IPS-NIHi11 (cell line): ENCODE measurements at regions not wholly inside any gene's neighbourhood (a gene's known extent, or its start where the extent isn't known, plus 50 kb on each side); places are given as distances from the start of the nearest gene placed in this dataset.
"Not testable (repeated sequence)": the region's sequence is repeated elsewhere in the genome, so short reads cannot be mapped to it uniquely, and the experiment has no call there.

Experiments
- DNase-seq: peaks from one replicate; pipeline ENCODE4 v3.0.0; 2012; ENCODE audit warnings: mixed read lengths, low spot score

DNA sequence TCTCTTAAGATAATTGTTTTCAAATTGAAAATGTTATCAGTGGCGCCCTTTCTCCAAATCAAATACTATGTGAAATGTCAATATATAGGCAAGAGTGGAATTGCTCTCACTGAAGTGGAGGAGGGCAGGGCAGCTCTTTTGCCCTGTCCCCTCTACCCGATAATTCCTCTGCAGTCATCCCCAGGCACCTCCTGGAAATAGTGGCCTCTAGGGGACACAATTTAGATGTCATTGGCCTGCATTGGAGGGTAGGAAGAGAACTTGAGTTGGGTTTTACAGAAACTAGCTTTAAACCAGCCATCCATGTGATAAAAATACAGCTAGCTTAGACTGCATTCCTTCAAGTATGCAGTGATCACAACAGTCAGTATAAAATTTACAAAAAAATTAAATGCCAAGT is 288.9 kb downstream of the EDEM1 start:
- peak; percentile 10 for DNase-seq

DNA sequence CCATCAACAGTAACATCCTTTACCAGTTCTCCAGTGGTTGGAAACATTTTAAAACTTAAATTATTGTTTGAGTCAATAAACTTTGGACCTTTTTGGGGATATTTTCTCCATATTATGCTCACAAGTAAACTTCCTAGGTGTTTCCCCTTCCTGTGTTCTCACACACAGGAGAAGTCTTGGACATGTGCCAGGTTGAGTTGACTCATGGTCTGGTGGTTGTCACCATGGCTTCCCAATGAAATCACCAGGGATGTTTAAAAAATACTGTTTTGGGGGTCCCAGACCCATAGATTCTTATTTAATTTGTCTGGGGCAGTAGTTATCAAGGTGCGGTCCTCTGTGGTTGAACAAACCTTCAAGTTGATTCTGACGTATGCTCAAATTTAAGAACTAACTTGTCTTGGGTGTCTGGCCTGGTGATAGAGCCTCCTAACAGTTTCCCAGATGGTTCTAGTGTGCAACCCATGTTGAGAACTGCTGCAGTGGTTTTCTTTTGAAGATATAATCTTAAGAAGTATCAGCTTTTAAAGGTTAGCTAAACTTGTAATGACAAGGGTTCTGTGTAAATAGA is 291.8 kb downstream of the EDEM1 start:
- no peak for DNase-seq

DNA sequence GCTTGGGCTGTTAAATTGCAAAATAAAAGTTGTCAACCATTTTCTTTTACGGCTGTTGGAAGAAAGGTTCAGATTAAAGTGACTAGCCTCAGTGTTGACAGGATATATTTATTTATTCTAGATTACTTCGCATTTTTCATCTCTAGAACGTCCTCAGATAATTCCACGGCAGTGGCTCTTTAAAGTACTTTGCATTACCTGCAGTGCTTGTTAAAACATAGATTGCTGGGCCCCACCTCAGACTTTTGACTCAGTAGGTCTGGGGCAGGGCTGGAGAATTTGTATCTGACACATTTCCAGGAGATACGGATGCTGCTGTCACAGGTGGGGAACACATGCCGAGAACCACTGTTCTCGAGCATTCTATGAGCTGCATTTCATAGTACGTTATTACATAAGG is 292.7 kb downstream of the EDEM1 start:
- DNase-seq: no peak

DNA sequence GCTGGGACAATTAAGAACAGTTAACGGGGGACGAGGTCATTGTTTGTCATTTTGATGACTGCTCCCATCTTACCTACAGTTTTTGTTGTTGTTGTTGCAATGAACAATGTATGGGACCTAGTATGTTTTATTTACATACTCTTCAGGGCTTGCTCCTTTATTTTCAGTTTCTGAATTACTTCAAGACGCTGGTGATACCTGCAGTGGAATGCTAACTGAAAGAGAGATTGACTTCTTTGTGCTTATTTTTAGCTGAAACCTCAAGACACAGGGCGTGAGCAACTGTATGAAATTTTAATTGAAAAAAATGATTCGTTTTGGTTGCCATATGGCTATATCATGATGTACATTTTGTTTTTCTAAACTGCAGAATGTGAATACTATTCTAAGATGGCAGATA is 297.9 kb downstream of the EDEM1 start:
- no peak for DNase-seq

DNA sequence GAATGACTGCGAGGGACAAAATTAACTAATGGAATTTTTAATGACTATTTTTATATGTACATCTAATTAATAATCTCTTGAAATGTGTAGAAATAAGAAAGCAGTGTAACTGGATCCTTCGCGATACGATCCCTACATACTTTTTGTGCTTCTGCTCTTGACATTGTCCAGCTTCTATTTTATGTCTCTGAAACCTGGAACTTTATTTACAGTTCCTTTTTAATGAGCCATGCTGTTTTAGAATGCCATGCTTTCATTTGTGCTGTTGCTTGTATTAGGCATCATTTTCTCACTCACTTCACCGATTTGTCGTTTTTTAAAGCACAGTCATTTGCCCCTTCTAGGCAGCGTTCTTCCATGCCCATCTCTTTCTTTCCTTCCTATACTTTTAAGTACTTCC is 301.3 kb downstream of the EDEM1 start:
- DNase-seq: no peak

DNA sequence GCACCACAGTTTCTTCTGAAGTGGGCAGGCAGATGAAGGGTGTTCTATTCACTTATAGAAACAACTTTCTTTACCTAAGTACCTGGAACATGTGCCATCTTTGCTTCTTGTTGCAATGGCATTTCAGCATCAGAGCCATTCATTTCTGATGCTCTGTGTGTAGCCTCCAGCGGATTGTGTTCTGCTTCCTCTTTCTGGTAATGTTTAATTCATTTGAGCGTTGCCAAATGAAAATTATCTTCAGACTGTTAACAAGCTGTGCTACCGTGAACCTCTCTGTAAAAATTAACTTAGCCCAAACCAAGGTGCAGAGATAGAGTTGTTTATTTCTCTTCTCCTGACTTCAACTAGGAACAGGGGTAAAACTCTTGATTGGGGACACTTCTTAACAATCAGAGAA is 302.0 kb downstream of the EDEM1 start:
- DNase-seq: no peak

DNA sequence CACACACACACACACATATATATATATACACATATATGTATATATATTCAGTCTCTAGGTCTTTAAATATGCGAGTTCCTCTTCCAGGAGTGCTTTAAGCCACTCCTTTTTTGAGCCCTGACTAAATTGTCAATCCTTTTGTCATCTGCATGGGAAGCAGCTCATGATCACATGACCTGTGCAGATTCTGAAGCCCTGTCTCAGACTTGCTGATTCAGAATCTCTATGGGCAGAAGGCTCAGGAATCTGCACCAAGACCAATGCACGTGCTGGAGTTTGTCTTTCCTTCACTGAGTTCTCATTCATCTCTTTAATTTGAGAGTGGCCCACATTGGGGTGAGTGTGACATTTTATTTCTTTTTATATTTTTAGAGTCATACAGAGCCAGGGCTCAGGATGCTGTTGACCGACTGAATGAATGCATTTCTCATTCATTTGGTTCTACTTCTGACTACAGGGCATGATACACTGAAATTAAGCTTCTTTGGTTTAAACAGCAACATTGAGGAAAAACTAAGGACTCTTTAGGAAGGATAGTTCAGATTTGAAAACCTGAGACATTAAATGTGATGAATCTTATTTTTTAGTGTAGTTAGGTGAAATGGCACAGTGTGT is 307.5 kb downstream of the EDEM1 start:
- no peak for DNase-seq

DNA sequence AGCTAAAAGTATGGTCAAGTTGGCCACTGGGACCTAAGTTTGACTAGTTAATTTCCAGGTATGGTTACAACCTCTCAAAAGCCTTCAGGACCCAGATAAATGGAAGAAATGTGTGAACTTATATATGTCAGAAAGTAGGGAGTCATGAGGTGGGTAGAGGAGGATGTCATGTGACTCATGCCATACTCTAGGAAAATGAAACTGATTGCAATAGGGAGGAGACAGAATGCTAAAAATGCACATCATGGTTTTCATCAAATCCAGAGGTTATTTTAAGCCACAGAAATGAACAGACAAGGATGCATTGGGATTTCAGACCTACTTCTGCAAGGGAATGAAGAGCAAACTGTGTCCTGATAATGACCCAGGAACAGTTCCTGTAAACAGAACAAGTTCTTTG is 310.0 kb downstream of the EDEM1 start:
- DNase-seq: no peak

DNA sequence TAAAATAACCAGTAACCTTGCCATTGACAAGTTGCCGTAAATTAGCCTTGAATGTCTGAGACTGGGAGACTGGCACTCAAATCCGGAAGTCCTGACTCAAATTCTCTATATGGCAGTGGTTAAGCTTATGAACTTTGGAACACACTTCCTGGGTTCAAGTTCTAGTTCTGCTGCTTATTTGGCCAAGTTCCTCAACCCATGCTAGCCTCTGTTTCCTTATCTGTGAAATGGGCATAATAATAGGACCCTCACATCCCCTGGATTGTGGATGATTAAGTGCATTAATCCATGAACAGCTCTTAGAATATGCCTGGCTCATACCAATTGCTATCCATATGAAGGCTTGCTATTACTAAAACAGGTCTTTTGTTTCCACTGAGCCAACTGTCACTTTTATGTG is 311.5 kb downstream of the EDEM1 start:
- DNase-seq: no peak

DNA sequence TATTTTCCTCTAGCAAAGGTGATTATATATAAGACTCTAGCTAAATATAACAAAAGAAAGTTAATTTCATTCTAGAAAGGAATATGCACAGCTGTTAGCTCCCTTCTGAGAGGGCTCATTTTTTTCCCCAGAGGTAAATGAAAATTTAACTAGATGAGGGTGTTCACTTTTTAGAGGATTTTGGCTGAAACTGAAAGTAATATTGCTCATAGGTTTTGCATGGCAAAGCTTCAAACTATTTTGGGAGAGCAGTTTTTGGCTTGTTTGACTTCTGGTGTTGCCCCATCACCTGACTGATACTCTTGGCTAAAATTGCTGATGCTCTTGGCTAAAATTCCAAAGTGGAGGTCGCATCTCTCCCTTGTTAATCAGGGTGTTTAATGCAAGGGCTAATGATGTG is 311.9 kb downstream of the EDEM1 start:
- no peak for DNase-seq

DNA sequence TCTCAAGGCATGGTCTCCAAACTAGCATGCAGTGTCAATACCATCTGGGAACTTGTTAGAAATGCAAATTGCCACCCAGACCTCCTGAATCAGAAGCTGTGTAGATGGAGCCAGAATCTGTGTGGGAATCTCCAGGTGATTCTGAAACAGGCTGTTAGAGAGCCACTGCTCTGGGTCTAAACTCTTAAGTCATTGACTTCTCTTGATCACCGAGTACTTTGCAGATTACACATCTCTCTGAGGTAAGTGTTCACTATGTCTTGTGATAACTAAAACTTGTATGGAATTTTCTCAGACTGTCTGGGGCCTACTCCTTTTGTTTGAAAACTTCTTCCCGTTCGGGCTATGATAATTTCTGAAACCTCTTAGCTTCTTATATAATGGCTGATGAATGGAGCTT is 315.6 kb downstream of the EDEM1 start:
- DNase-seq: no peak

DNA sequence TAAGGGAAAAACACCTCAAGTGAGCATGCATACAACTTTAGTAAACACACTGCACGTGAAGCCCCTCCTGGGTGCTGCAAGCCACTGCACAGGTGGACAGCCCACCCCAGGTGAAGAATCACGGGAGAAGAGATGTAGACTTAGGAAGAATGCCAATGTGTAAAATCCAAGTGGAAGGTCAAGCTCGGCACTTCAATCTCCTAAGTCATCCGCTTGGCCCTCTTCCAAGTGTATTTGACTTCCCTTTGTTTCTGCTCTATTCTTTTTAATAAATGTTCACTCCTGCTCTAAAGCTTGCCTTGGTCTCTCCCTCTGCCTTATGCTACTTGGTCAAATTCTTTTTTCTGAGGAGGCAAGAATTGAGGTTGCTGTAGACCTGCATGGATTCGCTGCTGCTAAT is 316.6 kb downstream of the EDEM1 start:
- no peak for DNase-seq

DNA sequence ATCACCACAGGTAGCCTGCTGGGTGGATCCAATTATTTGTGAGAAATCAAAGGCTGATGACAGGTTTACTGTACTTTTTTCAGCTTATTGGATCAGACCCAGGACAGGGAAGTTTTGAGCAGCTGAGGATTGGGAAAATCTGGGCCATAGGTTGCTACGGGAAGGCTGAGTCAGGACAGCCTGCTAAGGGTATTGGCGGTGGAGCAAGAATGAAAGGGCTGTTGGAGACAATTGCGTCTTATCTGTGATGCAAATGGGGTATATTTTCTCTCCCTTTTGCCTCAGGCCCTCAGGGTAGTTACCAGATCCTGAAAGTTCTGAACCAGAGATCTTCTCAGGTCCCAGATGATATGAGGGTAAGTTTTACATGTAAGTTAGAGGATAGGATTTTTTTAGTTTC is 317.7 kb downstream of the EDEM1 start:
- DNase-seq: no peak

DNA sequence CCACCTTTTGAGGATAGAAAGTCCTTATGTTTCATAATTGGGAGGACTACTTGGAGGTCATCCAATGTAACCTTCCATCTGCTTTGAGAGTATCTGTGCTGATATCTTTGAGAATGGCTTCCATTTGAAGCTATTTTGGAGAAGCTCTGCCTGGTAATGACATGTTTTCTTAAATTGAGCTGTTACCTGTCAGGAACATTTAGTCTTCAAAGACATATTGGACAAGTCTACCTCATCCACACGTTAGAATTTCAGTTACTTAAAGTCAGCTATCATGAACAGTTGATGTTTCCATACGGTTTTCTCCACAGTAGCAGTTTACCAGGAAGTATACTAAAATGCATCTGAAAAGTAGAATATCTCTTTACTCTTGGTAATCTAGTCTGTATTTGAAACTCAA is 318.5 kb downstream of the EDEM1 start:
- DNase-seq: no peak

DNA sequence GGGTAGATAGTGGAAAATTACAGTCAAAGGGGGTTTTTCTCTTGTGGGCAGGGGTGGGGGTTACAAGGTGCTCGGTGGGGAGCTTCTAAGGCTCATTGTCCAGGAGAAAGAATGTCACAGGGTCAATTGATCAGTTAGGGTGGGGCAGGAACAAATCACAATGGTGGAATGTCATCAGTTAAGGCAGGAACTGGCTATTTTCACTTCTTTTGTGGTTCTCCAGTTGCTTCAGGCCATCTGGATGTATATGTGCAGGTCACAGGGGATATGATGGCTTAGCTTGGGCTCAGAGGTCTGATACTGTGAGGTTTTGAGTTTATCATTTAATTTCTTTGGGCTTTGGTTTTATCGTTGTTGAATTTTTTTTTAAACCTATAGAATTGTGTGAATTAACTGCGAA is 321.4 kb downstream of the EDEM1 start:
- DNase-seq: not testable (repeated sequence)

DNA sequence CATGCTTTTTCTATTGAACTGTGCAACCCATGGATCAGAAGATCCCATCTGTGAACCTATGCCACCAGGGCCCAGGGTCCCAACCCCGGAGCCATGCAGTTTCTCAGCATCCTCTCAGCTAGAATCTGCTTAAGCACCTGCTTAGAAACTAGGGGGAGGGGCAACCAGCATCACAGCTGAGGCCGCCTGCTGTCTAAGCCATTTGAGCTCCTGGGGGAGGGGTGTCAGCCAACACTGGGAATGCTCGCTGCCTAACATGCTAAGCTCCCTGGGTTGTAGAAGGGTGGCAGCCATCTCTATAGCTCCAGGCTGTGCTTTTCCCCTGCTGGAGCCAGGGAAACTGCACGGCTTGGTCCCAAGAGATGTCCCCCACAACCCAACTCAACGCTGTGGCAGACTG is 322.8 kb downstream of the EDEM1 start:
- DNase-seq: no peak

DNA sequence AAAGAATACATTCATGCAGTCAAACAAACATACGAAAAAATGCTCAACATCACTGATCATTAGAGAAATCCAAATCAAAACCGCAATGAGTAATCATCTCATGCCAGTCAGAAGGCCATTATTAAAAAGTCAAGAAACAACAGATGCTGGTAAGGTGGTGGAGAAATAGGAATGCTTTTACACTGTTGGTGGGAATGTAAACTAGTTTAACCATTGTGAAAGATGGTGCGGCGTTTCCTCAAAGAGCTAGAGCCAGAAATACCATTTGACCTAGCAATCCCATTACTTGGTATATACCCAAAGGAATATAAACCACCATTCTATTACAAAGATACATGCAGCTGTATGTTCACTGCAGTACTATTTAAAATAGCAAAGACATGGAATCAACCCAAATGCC is 330.4 kb downstream of the EDEM1 start:
- no peak for DNase-seq

DNA sequence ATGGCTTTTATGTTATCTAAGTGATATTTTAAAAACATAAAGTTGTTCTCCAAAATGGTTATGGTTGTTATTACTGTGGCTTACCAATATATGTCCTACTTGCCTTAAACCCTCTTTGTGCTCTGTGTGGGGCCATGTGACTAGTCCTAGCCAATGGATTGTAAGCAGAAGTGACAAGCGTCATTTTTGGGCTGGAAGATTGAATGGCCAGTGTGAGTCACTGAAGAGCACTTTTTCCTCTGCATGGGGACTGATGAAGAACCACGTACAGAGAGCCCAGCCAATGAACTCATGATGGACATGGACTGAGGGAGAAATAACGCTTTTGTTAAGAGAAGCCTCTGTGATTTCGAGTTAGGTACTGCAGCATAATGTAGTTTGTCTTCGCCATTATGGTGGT is 332.7 kb downstream of the EDEM1 start:
- DNase-seq: no peak

DNA sequence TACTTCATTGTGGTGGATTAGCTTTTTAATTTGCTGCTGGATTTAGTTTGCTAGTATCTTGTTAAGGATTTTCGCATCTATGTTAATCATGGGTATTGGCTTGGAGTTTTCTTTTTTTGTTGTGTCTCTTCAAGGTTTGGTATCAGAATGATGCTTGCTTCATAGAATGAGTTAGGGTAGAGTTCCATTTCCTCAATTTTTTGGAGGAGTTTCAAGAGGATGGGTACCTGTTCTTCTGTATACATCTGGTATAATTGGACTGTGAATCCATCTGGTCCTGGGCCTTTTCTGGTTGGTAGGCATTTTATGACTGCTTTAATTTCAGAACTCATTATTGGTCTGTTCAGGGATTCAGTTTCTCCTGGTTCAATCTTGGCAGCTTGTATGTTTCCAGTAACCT is 335.6 kb downstream of the EDEM1 start:
- DNase-seq: no peak

DNA sequence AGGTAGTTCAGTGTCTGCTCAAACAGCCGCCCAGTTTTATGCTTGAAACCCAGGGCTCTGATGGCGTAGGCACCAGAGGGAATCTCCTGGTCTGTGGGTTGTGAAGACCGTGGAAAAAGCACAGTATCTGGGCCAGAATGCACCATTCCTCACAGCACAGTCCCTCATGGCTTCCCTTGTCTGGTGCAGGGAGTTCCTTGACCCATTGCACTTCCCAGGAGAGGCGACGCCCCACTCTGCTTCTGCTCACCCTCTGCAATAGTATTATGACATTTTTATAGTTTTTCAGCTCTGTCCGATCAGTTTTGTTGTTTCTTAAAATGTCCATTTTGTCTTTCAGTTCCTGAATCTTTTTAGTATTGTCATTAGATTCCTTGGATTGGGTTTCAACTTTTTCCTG is 343.5 kb downstream of the EDEM1 start:
- no peak for DNase-seq

DNA sequence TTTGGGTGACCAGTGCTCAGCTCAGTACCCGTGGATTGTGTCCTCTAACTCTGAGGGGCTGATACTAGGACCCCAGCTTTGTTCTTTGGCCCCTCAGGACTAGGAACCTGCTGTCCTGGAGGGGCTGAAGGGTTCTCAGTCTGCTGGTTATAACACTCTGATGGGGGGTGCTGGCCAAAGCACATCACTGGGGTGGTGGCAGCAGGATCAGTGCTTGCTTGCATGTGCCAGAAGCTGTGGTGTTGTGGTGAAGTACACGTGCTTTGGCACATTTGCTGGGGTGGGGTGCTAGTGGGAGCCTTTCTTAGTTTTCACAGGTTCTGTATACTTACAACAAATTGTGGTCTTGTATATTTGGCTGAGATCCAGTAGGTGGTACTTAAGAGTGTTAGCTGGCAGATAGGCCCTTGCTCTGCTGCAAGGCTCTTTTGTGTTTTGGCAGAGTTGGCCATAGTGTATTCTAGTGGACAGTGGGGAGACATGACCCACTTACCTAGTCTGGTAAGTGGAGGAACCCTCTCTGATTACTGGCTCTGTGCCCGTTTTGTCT is 344.3 kb downstream of the EDEM1 start:
- no peak for DNase-seq

DNA sequence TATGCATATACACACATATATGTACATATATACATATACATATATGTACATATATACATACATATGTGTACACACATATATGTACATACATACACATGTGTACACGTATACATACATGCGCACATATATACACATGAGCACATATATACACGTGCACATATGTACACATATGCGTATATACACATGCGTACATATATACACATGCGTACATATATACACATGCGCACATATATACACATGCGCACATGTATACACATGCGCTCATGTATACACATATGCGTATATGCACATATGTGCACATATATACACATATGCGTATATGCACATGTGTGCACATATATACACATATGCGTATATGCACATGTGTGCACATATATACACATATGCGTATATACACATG is 353.0 kb downstream of the EDEM1 start:
- DNase-seq: no peak

DNA sequence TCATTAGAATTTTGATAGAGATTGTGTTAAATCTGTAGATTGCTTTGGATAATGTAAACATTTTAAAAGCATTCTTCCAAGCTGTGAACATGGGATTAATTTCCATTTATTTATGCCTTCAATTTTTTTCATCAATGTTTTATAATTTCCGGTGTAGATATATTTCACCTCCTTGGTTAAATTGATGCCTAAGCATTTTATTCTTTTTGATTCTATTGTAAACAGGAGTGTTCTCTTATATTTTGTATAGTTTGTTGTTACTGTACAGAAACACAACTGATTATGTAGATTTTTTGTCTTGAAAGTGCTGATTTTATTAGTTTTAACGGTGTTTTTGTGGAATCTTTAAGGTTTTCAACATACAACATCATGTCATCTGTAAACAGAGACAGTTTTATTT is 355.0 kb downstream of the EDEM1 start:
- no peak for DNase-seq

DNA sequence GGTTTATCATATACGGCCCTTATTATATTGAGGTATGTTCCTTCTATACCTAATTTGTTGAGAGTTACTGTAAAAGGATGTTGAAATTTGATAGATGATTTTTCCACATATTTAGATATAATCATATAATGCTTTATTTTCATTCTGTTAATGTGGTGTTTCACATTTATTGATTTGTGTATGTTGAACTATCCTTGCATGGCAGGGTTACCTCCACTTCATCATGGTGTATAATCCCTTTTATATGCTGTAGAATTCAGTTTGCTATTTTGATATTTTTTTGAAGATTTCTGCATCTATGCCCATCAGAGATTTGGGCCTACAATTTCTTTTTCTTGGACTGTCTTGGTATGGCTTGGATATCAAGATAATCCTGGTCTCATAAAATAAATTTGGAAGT is 355.5 kb downstream of the EDEM1 start:
- DNase-seq: no peak
